ENCODE measurements at regions not wholly inside any gene's neighbourhood (a gene's known extent, or its start where the extent isn't known, plus 50 kb on each side); places are given as distances from the start of the nearest gene placed in this dataset.

- Histone ChIP-seq H3K27me3 (ENCODE audit: control insufficient read depth in 2 of 2, insufficient read depth in 1 of 2, low read length in 1 of 2) (no peaks in the 10 kb centered on the region), H3K36me3 (ENCODE audit: control insufficient read depth in 2 of 2, insufficient read depth in 2 of 2, low read length in 1 of 2) (no peaks in the 10 kb centered on the region), H3K4me1 (ENCODE audit: control insufficient read depth in 2 of 2, insufficient read depth in 2 of 2, low read length in 2 of 2) (no peaks in the 10 kb centered on the region), H3K4me3 (ENCODE audit: low read length in 2 of 2) (no peak overlapping the region), H3K9me3 (ENCODE audit: control insufficient read depth in 2 of 2, insufficient read depth in 1 of 2, low read length in 1 of 2) (no peaks in the 10 kb centered on the region), H3K27ac (ENCODE audit: low read depth in 1 of 2, low read length in 1 of 2) (no peak overlapping the region)
- DNase-seq (ENCODE audit: low read depth in 6 of 9, low spot score in 9 of 9), result no peak
- WGBS, result 93% methylated on average over 8 of the region's 8 CpGs
Measured at GRCh38 chr11:69395287-69395686, 86.2 kb upstream of the LINC01488 start.

GRCh38 chr11:69396051-69396947 lies 85.2 kb upstream of the LINC01488 start:
- H3K4me3 ChIP-seq (ENCODE audit: low read length in 2 of 2), result no peak overlapping the region
- no peaks in the 10 kb centered on the region for H3K9me3 ChIP-seq (ENCODE audit: control insufficient read depth in 2 of 2, insufficient read depth in 1 of 2, low read length in 1 of 2)
- DNase-seq (ENCODE audit: low read depth in 6 of 9, low spot score in 9 of 9), result no peak
- peaks cover 0 to 6% of the 10 kb centered on the region in 2 donors for H3K4me1 ChIP-seq (ENCODE audit: control insufficient read depth in 2 of 2, insufficient read depth in 2 of 2, low read length in 2 of 2)
- 94% methylated on average over 14 of the region's 14 CpGs for WGBS
- no peak overlapping the region for H3K27ac ChIP-seq (ENCODE audit: low read depth in 1 of 2, low read length in 1 of 2)
- H3K27me3 ChIP-seq (ENCODE audit: control insufficient read depth in 2 of 2, insufficient read depth in 1 of 2, low read length in 1 of 2), result no peaks in the 10 kb centered on the region
- H3K36me3 ChIP-seq (ENCODE audit: control insufficient read depth in 2 of 2, insufficient read depth in 2 of 2, low read length in 1 of 2), result no peaks in the 10 kb centered on the region

- no peaks in the 10 kb centered on the region for H3K27me3 ChIP-seq (ENCODE audit: control insufficient read depth in 2 of 2, insufficient read depth in 1 of 2, low read length in 1 of 2)
- H3K4me1 ChIP-seq (ENCODE audit: control insufficient read depth in 2 of 2, insufficient read depth in 2 of 2, low read length in 2 of 2), result peaks cover 0 to 9% of the 10 kb centered on the region in 2 donors
- no peaks in the 10 kb centered on the region for H3K9me3 ChIP-seq (ENCODE audit: control insufficient read depth in 2 of 2, insufficient read depth in 1 of 2, low read length in 1 of 2)
- no peak for DNase-seq (ENCODE audit: low read depth in 6 of 9, low spot score in 9 of 9)
- no peak overlapping the region for H3K27ac ChIP-seq (ENCODE audit: low read depth in 1 of 2, low read length in 1 of 2)
- WGBS, result 93% methylated on average over 2 of the region's 2 CpGs
- no peaks in the 10 kb centered on the region for H3K36me3 ChIP-seq (ENCODE audit: control insufficient read depth in 2 of 2, insufficient read depth in 2 of 2, low read length in 1 of 2)
- H3K4me3 ChIP-seq (ENCODE audit: low read length in 2 of 2), result no peak overlapping the region
Measured at GRCh38 chr11:69396948-69397307, 84.5 kb upstream of the LINC01488 start.

GRCh38 chr11:69397732-69398131 lies 83.7 kb upstream of the LINC01488 start:
- H3K27me3 ChIP-seq (ENCODE audit: control insufficient read depth in 2 of 2, insufficient read depth in 1 of 2, low read length in 1 of 2), result no peaks in the 10 kb centered on the region
- H3K9me3 ChIP-seq (ENCODE audit: control insufficient read depth in 2 of 2, insufficient read depth in 1 of 2, low read length in 1 of 2), result peaks cover 0 to 4% of the 10 kb centered on the region in 2 donors
- H3K4me3 ChIP-seq (ENCODE audit: low read length in 2 of 2), result no peak overlapping the region
- 95% methylated on average over 3 of the region's 3 CpGs for WGBS
- H3K36me3 ChIP-seq (ENCODE audit: control insufficient read depth in 2 of 2, insufficient read depth in 2 of 2, low read length in 1 of 2), result no peaks in the 10 kb centered on the region
- no peak for DNase-seq (ENCODE audit: low read depth in 6 of 9, low spot score in 9 of 9)
- H3K4me1 ChIP-seq (ENCODE audit: control insufficient read depth in 2 of 2, insufficient read depth in 2 of 2, low read length in 2 of 2), result peaks cover 0 to 11% of the 10 kb centered on the region in 2 donors
- H3K27ac ChIP-seq (ENCODE audit: low read depth in 1 of 2, low read length in 1 of 2), result no peak overlapping the region

GRCh38 chr11:69398529-69399492 lies 82.7 kb upstream of the LINC01488 start:
- WGBS, result 91% methylated on average over 28 of the region's 28 CpGs
- H3K36me3 ChIP-seq (ENCODE audit: control insufficient read depth in 2 of 2, insufficient read depth in 2 of 2, low read length in 1 of 2), result no peaks in the 10 kb centered on the region

GRCh38 chr11:69400140-69400539 lies 81.3 kb upstream of the LINC01488 start:
- no peaks in the 10 kb centered on the region for H3K36me3 ChIP-seq (ENCODE audit: control insufficient read depth in 2 of 2, insufficient read depth in 2 of 2, low read length in 1 of 2)
- DNase-seq (ENCODE audit: low read depth in 6 of 9, low spot score in 9 of 9), result no peak
- no peaks in the 10 kb centered on the region for H3K27me3 ChIP-seq (ENCODE audit: control insufficient read depth in 2 of 2, insufficient read depth in 1 of 2, low read length in 1 of 2)
- H3K27ac ChIP-seq (ENCODE audit: low read depth in 1 of 2, low read length in 1 of 2), result no peak overlapping the region
- 91% methylated on average over 2 of the region's 2 CpGs for WGBS
- H3K9me3 ChIP-seq (ENCODE audit: control insufficient read depth in 2 of 2, insufficient read depth in 1 of 2, low read length in 1 of 2), result peaks cover 0 to 4% of the 10 kb centered on the region in 2 donors
- no peak overlapping the region for H3K4me3 ChIP-seq (ENCODE audit: low read length in 2 of 2)
- H3K4me1 ChIP-seq (ENCODE audit: control insufficient read depth in 2 of 2, insufficient read depth in 2 of 2, low read length in 2 of 2), result peaks cover 0 to 11% of the 10 kb centered on the region in 2 donors

More at GRCh38 chr11:69398529-69399492, 82.7 kb upstream of the LINC01488 start:
- DNase-seq (ENCODE audit: low read depth in 6 of 9, low spot score in 9 of 9), result peak in 1 of 9 donors; percentile 3
- no peak overlapping the region for H3K4me3 ChIP-seq (ENCODE audit: low read length in 2 of 2)
- H3K27ac ChIP-seq (ENCODE audit: low read depth in 1 of 2, low read length in 1 of 2), result no peak overlapping the region
- H3K4me1 ChIP-seq (ENCODE audit: control insufficient read depth in 2 of 2, insufficient read depth in 2 of 2, low read length in 2 of 2), result peaks cover 0 to 11% of the 10 kb centered on the region in 2 donors
- peaks cover 0 to 4% of the 10 kb centered on the region in 2 donors for H3K9me3 ChIP-seq (ENCODE audit: control insufficient read depth in 2 of 2, insufficient read depth in 1 of 2, low read length in 1 of 2)
- no peaks in the 10 kb centered on the region for H3K27me3 ChIP-seq (ENCODE audit: control insufficient read depth in 2 of 2, insufficient read depth in 1 of 2, low read length in 1 of 2)

- H3K4me1 ChIP-seq (ENCODE audit: control insufficient read depth in 2 of 2, insufficient read depth in 2 of 2, low read length in 2 of 2), result peaks cover 0 to 11% of the 10 kb centered on the region in 2 donors
- no peak for DNase-seq (ENCODE audit: low read depth in 6 of 9, low spot score in 9 of 9)
- no peak overlapping the region for H3K27ac ChIP-seq (ENCODE audit: low read depth in 1 of 2, low read length in 1 of 2)
- 74% methylated on average over 22 of the region's 22 CpGs for WGBS
- H3K9me3 ChIP-seq (ENCODE audit: control insufficient read depth in 2 of 2, insufficient read depth in 1 of 2, low read length in 1 of 2), result peaks cover 0 to 4% of the 10 kb centered on the region in 2 donors
- no peak overlapping the region for H3K4me3 ChIP-seq (ENCODE audit: low read length in 2 of 2)
- H3K27me3 ChIP-seq (ENCODE audit: control insufficient read depth in 2 of 2, insufficient read depth in 1 of 2, low read length in 1 of 2), result no peaks in the 10 kb centered on the region
- H3K36me3 ChIP-seq (ENCODE audit: control insufficient read depth in 2 of 2, insufficient read depth in 2 of 2, low read length in 1 of 2), result no peaks in the 10 kb centered on the region
Measured at GRCh38 chr11:69400771-69401590, 80.5 kb upstream of the LINC01488 start.

GRCh38 chr11:69401715-69402114 lies 79.7 kb upstream of the LINC01488 start:
- Histone ChIP-seq H3K4me1 (ENCODE audit: control insufficient read depth in 2 of 2, insufficient read depth in 2 of 2, low read length in 2 of 2) (peaks cover 0 to 11% of the 10 kb centered on the region in 2 donors), H3K9me3 (ENCODE audit: control insufficient read depth in 2 of 2, insufficient read depth in 1 of 2, low read length in 1 of 2) (peaks cover 0 to 4% of the 10 kb centered on the region in 2 donors), H3K27ac (ENCODE audit: low read depth in 1 of 2, low read length in 1 of 2) (no peak overlapping the region), H3K4me3 (ENCODE audit: low read length in 2 of 2) (no peak overlapping the region), H3K36me3 (ENCODE audit: control insufficient read depth in 2 of 2, insufficient read depth in 2 of 2, low read length in 1 of 2) (no peaks in the 10 kb centered on the region), H3K27me3 (ENCODE audit: control insufficient read depth in 2 of 2, insufficient read depth in 1 of 2, low read length in 1 of 2) (no peaks in the 10 kb centered on the region)
- DNase-seq (ENCODE audit: low read depth in 6 of 9, low spot score in 9 of 9), result no peak
- WGBS, result 16% methylated on average over 5 of the region's 5 CpGs

Data from thymus (tissue), 11 donors.